ENCODE measurements at regions not wholly inside any gene's neighbourhood (a gene's known extent, or its start where the extent isn't known, plus 50 kb on each side); places are given as distances from the start of the nearest gene placed in this dataset.
"Not testable (repeated sequence)": the region's sequence is repeated elsewhere in the genome, so short reads cannot be mapped to it uniquely, and the experiment has no call there.

GRCh38 chr1:120608314-120609014, 115.3 kb upstream of the NBPF26 start:
- intact Hi-C loops (cut with DNase I); DNase-seq (ENCODE audit: low spot score): not testable (repeated sequence)

- DNase-seq (ENCODE audit: low spot score); intact Hi-C loops (cut with DNase I): not testable (repeated sequence)
Observed at GRCh38 chr1:120609015-120609573, 114.7 kb upstream of the NBPF26 start.

DNA sequence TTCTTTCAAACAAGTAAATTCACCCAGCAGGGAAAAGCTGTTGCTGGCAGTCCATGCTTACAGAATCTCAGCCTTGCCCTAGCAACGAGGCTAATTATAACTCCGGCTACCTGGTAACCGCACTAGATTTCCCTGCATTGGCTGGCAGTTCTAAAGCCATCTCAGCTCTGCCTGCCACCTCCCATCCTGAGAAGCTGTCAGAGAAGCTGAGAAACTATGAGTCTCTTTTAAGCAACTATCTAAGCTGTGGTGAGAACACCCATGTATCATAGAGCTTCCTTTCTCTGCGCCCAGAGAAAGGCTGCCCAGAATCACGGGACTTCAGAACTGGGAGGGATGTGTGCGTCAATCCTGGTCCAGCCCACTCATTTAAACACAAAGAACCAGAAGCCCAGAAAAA, 113.9 kb upstream of the NBPF26 start:
- intact Hi-C loops (cut with DNase I); DNase-seq (ENCODE audit: low spot score): not testable (repeated sequence)

- intact Hi-C loops (cut with DNase I); DNase-seq (ENCODE audit: low spot score): not testable (repeated sequence)
Observed at GRCh38 chr1:120614931-120615639, 108.7 kb upstream of the NBPF26 start.

DNA sequence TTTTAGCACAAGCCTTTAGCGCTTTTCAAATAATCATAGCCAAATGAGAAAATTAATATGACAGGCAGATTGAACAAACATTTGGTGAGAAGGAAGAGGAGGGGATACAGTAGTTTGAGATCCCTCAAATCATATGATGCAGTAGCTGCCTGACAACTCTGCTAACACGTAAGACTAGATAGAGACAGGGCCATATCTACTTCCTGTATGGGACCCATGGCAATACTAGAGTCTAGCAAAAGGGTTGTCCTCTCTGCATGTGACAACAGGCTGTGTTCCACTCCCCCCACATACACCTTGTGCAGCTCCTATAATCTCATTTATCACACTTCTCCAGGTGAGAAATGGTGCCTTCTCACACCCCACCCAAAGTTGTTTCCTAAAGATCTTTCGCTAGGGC, 106.3 kb upstream of the NBPF26 start:
- DNase-seq (ENCODE audit: low spot score); intact Hi-C loops (cut with DNase I): not testable (repeated sequence)

DNA sequence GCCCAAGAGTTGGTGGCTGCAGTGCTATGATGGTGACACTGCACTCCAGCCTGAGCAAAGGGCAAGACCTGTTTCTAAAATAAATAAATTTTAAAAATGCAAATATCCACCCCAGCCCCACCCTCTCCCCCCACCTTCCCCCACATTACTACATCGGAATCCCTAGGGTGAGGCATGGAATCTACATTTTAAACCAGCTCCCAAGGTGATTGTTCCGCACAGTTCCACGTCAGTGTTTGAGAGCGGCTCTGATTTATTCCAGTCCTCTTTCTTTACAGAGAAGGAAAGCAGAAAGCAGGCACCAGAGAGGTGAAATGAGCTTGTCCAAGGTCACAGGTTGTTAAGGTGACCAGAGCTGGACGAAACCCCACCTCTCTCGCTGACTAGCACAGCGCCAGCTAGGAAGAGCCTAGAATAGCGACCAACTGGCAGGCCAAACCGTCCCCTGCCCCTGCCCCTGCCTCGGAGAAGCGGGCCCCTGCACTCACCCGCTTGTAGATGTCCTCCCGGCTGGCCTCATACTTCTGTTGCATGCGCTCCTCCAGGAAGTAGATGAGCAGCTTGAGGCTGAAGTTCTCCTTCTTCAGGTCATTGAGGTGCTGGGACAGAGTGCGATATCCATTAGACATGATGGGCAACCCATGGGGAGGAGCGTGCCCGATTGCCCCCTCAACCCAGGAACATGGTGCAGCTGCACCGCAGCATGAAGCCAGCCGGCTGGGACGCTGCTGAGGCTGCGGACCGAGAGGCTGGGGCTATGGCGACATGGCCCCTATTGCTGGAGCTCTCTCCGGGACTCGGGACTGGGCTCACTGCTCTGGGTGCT, 103.7 kb upstream of the NBPF26 start:
- not testable (repeated sequence) for DNase-seq (ENCODE audit: low spot score)

GRCh38 chr1:120620693-120620969, 103.1 kb upstream of the NBPF26 start:
- DNase-seq (ENCODE audit: low spot score); intact Hi-C loops (cut with DNase I): not testable (repeated sequence)

More for the DNA sequence above, 103.7 kb upstream of the NBPF26 start:
- intact Hi-C loops (cut with DNase I): not testable (repeated sequence)

DNA sequence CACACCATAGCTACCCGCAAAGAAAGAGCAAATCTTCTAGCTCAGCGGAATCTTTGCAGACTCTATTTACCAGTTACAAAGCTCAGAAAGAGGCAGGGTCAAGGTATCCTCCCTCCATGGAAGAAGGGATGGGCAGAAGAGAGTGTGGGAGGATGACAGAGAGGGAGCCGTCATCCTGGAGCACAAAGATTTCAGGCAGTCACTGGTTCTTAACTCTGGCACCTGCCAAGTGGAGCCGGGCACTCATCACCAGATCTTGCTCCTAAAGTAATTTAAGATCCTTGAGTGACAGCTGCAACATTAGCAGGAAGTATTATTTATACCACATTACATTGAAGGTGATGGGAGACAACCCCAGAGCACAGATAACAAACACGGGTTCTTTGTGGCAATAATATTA, 102.5 kb upstream of the NBPF26 start:
- intact Hi-C loops (cut with DNase I); DNase-seq (ENCODE audit: low spot score): not testable (repeated sequence)

DNA sequence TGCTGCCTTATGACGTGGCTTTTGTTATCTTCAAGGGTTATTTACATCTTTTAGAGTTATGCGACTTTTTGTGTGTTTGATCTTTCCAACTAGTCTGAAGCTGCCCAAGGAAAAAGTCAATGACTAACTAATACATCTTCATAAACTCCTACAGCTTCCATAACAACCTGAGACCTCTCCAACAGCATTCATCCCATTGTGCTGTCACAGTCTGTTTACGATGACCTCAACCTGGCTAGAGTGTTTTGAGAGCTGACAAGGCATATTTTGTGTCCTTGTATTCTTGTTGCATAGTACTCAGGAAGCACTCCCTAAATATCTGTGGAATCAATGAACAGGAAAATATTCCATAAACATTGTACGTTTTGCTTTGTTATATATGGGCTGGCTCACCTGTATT, 100.2 kb upstream of the NBPF26 start:
- DNase-seq (ENCODE audit: low spot score); intact Hi-C loops (cut with DNase I): not testable (repeated sequence)

- DNase-seq (ENCODE audit: low spot score); intact Hi-C loops (cut with DNase I): not testable (repeated sequence)
Observed at GRCh38 chr1:120624565-120625064, 99.1 kb upstream of the NBPF26 start.

DNA sequence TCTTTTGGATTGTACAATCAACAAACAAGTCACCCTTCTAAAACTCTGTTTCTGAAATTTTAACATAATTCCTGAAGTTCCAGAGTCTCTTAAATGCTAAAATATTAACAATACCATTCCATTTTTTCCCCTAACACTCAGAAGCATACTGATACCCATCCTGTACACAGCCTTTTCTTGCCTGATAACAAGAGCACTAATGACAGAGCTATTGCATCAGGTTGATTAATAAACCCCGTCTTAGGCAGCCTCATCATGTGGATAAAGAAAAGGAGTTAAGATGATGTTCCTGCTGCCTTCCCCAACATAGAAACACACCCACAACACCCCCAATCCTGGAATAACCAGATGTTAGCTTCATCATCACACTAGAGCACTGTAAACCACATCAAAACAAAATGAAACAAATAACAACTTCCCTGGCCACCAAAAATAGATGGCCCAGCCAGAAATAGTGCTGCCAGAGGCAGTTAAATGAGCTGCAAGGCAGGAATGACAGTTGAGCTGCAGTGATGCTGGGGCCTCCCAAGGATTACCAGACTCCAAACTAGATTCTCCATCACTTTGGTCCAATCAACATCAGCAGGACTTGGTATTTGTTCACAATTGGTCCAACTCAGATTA, 93.8 kb upstream of the NBPF26 start:
- intact Hi-C loops (cut with DNase I); DNase-seq (ENCODE audit: low spot score): not testable (repeated sequence)

DNA sequence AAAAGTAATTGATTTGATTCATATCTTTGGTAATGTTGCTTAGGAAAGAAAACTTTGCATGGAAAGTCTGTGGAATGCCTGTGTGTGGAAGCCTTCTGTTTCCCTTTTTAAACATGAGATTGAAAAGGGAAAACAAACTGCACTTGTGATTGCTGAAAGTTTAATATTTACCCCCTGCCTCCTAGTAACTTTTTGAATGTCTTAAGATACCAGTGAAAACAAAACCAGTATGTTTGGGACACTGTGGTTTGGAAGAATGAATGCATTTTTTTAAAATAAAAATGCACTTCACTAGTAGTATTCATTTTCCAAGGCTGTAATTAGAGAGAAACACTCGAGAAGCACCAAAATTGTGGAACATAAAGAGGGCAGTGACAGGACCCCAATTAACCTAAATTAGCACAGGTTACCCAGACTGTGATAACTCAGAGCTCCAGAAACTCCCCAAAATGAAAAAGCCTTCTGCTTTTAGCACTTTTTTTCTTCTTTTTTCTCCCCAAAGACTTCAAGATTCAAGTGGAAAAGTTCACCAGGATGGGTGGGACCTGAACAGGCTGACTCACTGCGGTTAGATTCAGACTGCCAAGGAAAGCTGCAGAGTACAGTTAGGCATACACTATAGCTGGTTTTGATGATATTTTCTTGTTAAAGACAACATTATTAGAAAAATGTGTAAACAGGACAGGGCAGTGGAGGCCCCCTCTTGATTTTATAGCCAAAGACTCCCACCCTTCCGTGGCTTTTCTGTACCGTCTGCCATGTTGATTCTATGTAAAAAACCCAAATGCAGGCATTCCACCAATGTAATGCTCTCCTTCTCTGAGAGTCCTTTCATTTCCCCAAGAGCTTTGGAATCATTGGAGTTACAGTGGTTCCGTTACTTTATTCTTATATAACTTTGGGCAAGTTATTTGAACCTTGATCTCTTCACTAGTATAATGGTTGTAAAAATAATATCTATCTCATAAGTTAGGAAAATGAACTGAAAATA, 88.6 kb upstream of the NBPF26 start:
- DNase-seq (ENCODE audit: low spot score); intact Hi-C loops (cut with DNase I): not testable (repeated sequence)

DNA sequence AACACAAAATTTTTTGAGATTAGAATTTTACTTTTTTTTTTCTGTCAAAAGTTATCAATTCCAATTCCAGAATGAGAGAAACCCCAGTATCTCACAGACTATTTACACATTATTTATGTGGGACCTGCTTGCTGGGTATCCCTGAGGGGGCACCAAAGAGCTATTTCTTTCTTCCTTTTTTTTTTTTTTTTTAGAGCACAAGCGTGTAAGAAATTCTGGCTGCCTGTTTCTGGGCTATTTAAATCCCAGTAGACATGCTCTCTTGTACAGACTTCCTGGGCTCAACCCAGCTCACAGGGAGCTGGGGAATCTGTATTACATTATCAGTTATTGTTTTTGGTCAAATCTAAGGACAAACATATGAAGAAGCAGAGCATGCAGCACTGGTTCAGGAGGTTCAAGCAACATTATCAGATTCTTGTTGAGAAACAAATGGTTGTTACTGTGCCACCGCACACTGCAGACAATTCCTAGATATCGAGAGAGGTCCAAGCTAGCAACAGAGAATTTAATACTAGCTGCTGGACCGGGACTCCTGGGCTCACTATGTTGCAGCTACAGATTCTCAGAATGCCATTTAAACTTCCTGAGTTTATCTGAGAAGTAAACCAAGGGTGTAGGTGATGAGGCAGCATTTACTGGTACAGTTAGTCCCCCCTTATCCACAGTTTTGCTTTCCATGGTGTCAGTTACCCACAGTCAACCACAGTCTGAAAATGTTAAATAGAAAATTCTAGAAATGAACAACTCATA, 83.3 kb upstream of the NBPF26 start:
- intact Hi-C loops (cut with DNase I); DNase-seq (ENCODE audit: low spot score): not testable (repeated sequence)

GRCh38 chr1:120641014-120641302, 82.8 kb upstream of the NBPF26 start:
- intact Hi-C loops (cut with DNase I); DNase-seq (ENCODE audit: low spot score): not testable (repeated sequence)

DNA sequence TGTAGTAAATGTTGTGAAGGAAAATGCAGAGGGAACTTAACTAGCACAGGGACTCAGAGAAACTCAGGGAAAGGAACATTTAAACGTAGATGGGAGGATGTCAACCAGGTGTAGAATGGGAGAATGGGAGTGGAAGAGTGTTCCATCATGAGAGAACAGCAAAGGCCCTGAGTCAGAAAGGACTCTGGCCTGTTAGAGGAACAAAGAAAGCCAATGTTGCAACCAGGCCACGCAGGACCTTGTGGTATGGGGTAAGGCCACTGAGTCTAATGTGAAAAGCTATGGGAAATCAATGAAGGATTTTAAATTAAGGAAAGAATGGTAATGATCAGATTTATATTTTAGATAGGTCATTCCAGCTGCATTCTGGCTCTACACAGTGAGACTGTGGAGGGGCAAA, 76.6 kb upstream of the NBPF26 start:
- intact Hi-C loops (cut with DNase I): not testable (repeated sequence)

GRCh38 chr1:120648915-120649623, 74.7 kb upstream of the NBPF26 start:
- DNase-seq (ENCODE audit: low spot score); intact Hi-C loops (cut with DNase I): not testable (repeated sequence)

More for the DNA sequence above, 76.6 kb upstream of the NBPF26 start:
- not testable (repeated sequence) for DNase-seq (ENCODE audit: low spot score)

- intact Hi-C loops (cut with DNase I); DNase-seq (ENCODE audit: low spot score): not testable (repeated sequence)
Observed at GRCh38 chr1:120649730-120650129, 74.0 kb upstream of the NBPF26 start.

All from cardiac septum (tissue), 1 donor.